Activated naive CD8-positive, alpha-beta T cell treated with anti-CD3 and anti-CD28 coated beads, Interleukin-2, amount 50 U/mL, for 16 hours (primary cell): ENCODE measurements at regions not wholly inside any gene's neighbourhood (a gene's known extent, or its start where the extent isn't known, plus 50 kb on each side); places are given as distances from the start of the nearest gene placed in this dataset.

Experiments used
- DNase-seq: peaks from one replicate; pipeline ENCODE4 v3.0.0-alpha.2; 2020; ENCODE audit warnings: low read depth, low spot score

DNA sequence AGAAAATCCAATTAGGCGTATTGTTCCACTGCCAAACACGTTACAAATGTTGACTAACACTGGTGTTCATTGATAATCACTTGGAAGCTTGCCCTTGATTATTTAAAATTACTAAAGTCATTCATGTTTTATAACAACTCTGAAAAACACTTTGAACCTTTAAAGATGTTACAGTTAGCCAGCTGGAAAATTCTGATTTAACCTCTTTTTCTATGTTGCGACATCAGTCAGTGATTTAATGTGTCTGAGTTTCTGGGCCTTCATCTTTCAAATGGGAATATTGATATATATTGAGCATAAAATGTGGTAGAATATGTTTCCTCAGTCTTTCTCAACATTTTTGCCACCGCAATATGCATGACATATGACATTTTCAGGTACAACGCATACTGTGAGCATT, 274.1 kb upstream of the TENM3 start:
- DNase-seq = no peak

DNA sequence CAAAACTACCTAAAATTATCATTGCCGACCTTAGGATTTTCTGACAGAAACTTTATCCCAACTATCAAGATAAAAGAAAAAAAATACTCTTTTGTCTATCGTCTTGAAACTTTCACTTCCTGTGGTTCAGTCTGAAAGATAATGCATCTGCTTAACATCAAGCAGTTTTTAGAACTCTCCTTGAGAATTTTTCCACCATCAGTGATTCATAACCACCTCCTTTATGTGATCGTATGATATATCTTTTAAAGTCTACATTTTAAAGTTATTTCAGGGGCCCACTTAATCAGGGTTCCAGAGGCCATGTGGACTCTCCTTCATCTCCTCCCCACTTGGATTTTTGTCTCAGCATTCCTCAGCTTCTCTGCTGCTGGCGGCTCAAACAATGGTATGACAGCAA, 272.8 kb upstream of the TENM3 start:
- DNase-seq = no peak

DNA sequence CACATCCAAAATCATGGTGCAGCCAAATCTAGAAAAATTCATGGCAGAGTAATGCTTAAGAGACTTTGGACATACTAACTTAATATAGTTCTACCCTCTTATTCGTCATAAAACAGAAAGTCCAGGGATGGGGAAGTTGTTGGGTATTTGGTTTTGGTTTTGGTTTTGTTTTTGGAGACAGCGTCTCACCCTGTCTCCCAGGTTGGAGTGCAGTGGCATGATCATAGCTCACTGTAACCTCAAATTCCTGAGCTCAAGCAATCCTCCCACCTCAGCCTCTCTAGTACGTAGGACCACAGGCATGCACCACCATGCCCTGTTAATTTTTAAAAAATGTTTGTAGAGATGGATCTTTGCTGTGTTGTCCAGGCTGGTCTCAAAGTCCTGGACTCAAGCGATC, 271.8 kb upstream of the TENM3 start:
- no peak for DNase-seq

DNA sequence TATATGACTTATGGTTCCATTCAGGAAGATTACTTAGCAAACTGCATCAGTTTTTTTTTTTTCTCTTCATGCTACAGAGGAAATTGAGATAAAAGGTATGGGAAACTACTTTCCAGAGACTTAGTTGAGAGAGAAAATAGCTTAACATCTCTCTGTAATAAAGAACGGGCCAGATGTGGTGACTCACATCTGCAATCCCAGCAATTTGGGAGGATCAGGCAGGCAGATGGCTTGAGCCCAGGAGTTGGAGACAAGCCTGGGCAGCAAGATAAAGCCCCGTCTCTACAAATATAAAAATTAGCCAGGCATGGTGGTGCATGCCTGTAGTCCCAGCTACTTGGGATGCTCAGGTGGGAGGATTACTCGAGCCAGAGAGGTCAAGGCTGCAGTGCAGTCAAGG, 271.2 kb upstream of the TENM3 start:
- no peak for DNase-seq

DNA sequence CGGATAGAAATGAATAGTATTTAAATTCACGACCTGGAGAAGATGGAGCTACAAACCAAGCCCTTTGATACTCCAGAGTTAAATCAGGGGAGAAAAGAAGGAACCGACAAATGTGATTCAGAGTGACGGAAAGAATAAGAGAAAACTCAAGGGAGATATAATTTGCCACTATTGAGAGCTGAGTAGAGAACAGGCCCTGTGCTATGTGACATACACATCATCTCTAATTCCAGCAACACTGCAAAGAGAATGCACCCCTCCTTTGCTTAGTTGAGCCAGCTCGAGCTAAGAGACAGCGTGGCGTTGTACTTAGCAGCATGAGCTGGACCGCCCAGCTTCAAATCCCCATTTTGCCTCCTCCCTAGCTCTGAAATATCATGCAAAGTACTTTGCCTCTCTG, 266.4 kb upstream of the TENM3 start:
- no peak for DNase-seq

DNA sequence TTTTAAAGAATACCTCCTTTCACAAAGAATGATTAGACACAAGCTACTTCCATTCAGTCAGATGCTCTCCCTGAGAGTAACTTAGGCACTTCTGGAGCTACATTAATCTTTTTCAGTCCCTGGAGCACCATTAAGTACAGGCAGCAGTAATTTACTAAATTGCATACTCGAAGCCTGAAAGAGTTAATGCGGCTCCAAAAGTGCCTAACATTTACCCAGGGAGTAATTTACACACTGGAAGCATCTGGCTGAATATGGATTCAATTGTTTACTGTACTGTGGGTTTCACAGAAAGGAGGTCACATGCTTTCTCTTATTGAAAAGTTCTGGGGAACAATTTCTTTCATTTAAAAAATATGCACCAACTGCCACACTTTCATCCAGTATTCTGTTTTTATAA, 260.8 kb upstream of the TENM3 start:
- no peak for DNase-seq

DNA sequence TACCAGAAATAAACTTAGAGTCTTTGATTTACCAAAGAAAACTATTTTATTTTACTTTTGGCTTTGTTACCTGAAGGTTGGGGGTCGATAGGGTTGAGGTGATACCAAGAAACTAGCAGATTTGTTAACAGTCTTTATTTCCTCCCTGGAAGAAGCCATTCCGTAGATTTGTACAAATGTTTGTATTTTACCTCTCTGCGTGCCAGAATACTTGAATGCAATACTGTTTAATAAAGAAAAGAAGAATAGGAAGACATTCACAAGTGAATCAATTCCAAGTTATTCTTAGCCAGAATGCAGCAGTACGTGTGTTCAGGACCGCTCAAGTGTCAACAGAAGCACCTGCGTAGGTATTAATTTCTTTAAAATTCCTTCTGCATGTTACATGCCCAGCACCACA, 260.3 kb upstream of the TENM3 start:
- DNase-seq = no peak

DNA sequence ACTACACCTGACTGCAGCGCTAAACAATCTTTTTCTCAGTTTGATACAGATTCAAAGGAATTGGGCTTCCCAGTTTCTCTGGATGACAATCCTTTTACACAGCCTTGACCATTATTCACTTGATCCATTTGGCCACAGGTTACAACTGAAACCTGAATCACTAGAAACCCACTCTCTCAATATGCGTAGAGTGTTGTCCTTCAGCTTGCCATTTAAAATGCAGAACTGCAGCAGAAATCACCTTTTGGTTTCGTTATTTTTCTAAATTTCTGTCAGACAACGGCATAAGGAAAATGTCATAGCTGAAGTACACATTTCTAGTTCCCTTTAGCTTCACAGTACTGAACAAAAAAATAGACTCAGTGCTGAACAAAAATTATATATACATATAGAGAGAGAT, 255.8 kb upstream of the TENM3 start:
- no peak for DNase-seq

DNA sequence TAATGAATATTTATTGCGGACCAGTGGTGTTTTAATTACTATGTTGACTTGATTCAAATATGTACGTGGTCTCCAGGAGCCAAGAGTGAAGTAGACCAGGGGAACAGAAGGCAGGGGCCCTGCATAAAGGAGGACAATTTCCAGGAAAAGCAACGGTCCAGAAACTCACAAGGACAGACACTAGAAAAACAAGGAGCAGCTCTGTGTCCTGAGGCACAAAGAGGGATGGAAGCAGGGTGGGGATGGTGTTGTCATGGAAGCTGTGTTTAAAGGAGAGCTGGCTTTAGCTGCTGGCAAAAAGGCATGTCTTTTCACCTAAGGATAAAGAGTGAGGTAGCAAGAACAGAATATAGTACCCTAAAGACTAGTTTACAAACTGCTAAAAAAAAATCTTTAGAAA, 254.1 kb upstream of the TENM3 start:
- DNase-seq = no peak

DNA sequence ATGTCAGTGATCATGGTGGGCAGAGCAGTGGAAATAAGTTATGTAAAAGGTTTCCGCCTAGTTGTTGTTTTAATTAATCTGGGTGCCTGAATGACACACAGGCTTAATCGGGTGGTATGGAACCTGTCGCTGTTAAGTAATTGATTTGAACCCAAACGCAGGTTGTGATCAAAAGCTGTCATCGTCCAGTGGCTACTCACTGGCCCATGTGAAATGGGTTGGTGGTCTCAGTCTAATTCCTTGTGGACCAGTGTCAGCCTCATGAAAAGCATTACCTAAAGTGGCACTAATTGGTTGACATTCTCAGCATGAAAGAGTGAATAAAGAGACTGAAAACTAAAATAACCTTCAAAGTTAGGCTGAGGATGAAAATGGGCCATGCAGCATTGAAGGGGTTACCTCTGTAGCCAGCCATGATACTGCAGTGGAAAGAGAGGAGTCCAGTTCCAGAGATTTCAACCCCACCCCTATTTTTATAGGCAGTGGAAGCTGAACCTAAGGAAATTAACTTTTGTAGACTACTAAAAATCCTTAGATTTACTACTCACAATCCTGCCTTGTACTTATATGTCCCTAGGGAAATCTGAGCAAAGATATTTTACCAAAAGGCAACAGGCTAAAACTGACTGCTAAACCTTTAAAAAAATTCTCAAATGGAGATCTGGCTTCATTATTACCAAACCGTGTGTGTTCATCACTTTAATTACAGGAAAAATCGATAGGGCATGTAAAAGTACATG, 251.7 kb upstream of the TENM3 start:
- no peak for DNase-seq

DNA sequence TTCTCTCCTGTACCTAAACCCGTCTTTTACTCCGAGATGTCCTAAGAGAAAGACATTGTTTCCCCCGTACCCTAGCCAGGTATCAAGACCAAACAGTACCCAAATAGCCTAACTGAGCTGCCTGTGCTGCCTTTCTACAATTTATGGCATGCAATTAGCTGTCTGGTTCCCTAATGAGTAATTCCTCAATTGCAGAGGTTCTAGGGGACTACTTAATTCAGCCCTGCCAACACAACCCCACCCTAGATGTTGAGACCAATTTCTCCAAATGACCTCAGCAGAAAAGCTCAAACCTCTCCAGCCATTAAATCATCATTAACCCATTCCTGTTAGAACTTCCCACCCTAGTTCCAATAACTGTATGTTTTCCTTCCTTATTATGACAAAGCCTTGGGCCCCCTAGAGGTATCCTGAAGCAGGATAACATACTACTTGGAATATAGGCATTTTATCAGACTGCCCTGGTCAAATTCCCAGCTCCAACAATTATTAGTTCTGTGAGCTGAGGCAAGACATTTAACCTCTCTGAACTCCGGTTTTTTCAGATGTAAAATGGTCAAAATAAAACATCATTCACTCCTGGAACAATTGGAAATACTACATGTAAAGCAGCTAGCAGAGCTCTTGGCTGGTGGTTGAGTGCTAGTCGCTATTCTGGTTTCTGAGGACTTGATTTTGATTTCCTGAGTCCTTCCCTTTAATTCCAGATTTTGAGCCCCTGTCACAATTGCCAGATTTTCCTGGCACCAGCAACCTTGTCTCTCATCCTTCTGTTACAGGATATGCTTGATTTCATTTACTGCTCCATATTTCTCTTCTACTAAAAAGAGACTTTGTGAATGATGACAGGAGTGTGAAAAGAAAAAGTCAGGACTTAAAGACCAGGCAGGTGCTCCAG, 244.6 kb upstream of the TENM3 start:
- DNase-seq = no peak

DNA sequence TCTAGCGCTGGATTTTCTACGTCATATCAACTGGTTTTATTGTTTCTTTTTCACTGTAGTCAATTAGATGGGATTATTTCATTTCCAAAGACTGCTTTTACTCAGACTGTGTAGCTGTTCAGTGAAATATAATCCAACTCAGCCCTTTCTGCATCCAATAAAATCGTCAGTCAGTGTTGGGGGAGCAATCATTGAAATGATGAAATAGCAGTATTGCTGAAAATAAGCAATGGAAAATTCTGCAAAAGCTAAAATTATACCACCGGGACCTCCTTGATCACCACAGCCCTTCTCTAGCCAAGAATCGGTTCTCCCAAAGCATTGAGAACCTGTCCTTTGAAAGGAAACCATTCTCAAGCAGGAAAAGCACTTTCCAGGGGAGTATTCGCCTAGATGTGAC, 243.1 kb upstream of the TENM3 start:
- no peak for DNase-seq

DNA sequence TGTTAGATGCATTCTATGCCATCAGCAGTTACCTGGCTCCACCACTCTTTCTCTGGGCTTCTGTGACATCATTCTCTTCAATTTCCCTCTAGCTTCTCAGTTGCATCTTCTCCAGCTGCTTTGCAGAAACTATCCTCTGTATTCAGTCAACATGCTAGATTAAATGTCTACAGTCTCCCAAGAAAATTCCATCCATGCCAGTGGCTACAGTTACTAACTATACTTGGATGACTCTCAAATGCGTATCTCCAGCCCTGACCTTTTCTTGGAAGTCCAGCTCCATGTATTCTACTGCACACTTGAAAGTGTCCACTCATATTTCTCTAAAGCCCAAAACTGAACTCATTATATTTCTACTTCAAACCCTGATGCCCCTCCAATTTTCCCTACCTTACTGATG, 232.3 kb upstream of the TENM3 start:
- DNase-seq = no peak

DNA sequence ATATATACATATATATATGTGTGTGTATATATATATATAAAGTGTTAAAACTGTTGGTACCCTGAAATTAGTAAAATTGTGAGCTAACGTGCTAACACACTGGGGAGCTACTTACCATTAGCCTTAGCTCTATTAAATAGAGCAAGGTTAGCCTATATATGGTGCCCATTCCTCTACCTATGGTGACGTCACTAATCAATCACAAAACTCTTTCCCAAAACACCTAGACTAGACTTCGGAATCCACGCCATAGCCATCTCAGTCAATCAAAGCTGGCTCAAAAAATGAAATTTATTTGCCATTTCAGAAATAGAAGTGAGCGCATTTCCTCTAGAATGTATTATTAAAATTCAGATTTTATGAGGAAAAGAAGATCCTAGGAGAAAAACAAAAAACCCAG, 229.0 kb upstream of the TENM3 start:
- no peak for DNase-seq

DNA sequence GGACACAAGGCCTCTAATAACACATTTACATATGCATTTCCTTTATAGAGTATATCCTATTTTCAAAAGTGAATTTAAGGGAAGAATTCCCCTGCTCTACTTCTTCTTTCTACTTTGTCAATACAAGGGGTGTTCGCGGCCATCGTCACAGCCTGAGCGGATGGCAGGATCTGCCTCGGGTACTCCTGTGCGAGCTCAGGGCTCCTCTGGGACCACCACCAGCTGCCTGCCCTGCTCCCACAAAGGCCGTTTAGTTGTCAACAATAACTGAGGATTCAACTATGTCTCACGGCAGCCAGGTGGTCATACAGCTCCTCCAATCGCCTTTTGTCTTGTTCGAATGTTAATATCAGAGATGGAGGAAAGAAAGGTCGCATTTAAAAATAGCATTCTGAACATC, 228.2 kb upstream of the TENM3 start:
- no peak for DNase-seq

DNA sequence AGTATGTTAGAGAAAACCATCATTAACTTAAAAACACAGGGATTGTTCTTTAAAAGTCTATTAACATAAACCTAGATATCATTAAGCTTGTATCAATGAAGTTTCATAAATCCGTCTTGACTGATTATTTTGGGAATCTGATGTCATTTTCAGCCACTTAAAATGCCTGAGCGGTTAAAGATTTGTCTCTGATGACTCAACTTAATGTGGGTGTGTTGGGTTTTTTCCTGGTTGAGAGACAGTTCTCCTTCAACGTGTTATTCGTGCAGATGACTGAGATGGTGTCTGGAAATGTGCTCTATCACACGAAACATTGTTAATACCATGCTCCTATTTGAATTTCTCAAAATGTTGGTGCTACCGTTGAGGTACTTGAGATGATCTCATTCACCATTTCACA, 227.3 kb upstream of the TENM3 start:
- no peak for DNase-seq

DNA sequence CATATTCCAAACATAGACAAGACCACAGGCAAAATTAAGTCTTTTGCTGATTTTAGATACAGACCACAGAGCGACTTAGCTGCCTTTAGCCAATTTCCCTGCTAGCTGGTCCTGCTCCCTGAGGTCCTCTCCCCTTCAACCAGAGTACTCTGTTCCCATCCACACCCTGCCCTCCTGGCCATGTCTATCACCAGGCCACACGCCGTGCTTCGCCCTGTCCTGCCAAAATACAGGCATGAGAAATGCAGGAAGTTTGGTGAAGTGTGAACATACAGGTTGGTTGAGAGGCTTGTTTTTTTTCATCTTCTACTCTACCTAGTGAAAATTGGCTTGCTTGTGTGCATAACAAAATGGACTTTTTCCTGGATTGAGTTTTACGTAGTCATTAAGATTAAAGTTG, 226.2 kb upstream of the TENM3 start:
- DNase-seq = no peak

DNA sequence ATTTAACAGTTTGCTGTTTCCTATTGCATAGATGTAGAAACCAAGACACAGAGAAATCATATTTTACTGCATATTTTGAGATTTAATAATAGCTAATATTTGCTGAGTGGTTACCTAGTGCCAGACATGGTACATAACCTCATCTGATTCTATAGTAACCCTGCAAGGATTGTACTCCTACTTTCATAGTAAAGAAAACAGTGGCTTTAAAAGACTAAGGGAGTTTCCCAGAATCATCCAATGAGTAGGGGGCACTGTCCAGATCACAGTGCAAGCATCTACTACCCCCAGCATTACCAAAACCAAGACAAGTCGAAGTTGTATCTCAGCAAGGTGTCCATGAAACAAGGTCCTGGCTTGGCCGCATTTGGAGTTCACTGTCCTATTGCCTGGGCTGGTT, 224.5 kb upstream of the TENM3 start:
- DNase-seq = no peak

DNA sequence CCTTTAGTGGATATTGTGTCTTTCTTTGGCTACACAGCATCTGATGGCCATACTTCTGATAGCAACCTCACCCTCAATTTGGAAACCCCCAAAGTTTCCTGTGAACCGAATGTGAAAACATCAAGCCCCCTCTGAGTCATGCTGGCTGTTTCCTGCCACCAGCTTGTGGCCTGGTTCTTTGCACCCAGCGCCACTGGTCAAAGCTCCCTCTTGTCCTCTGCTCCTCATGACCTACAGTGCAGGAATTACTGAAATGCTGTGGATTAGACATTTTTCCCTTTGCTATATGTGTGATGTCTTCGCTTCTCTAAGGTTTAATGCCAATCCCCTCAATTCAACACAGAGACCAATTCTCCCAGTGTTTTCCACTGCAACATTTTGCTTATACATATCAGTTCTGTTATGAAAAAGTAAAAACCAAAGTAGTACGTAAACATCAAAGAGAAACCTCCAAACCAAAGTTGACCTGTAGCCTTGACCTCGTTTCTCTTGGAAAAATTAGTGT, 224.0 kb upstream of the TENM3 start:
- DNase-seq = no peak

DNA sequence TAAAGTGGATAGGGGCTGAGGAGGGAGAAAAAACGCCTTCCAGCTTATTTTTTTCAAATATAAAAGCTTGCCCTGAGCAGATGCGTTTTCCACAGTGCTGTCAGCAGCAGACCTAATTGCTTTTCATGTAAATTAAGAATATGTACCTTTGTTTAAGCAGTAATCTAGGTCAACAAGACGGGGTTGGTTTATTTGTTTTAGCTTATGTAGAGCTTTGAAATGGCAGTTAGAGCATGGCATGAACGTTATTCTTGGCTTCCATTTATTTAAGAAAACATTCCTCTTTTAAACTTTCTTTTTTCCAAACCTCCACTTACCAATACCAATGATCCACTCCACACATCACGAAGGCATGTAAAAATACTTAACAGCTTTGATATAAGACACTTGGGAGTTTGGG, 220.3 kb upstream of the TENM3 start:
- DNase-seq = no peak

DNA sequence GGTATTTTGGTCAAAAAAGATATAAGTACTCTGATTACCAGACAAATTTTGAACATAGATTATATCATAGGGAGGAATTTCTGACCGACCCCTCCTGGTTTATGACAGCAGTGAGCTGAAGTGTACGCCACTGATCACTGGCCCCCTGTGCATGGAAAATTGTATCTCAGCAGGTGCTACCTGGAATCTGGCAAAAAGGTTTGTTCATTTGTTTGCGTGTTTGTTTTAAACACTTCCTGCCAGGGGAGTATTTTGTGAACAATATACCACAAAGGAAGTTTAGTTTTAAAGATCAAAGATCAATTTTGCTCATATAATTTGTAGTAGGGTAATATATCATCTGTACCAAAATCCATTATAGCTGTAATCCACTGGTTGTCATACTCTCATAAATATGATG, 219.7 kb upstream of the TENM3 start:
- DNase-seq = no peak

DNA sequence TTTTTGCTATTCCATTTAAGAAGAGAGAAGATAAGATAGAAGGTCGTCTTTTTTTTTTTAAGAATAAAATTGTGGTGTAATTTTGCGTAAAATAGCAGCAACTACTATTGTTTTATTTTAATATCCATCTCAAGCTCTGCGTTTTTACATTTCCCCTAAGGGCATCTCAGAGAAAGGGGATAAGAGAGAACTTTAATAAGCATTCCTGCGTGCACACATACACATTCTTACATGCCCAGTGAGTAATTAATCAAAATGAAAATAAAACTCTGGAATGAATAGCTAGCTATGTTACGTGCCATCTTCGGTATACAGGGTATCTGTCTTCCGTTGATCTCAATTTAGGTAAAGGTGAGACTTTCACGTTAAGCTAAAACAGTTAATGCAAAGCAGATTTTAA, 200.3 kb upstream of the TENM3 start:
- DNase-seq = no peak

DNA sequence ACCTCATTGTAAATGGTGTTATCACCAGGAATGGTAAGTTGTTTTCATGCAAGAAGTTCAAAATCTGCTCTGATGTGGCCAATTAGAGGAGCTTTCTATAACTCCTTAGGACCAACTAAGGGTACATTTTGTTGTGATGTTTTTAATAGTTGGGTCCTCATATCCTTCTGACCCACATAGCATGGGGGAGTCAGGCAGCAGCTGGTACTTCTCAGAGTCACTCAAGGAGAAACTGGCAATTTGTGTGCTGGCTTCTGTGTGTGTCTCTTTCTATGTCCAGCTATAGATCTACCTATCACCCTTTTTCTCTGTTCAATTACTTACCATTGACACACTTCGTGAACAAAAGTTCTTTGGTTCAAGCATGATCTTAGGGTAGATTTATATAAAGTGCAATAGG, 194.3 kb upstream of the TENM3 start:
- no peak for DNase-seq
